GM12878 (cell line): ENCODE measurements at regions not wholly inside any gene's neighbourhood (a gene's known extent, or its start where the extent isn't known, plus 50 kb on each side); places are given as distances from the start of the nearest gene placed in this dataset.

Source experiments
- ATAC-seq: fragments of 200-7000 bp; cut with Tn5 transposase; 3 replicates; pipeline ENCODE4 v1.9.1; 2020; ENCODE audit warnings: mild to moderate bottlenecking, moderate library complexity
- BruUV-seq: library from RNA; stranded (reverse); fragments of 400-500 nt; replicated peaks from 2 replicates; lab custom pipeline; 2021; lab: Mats Ljungman, UMichigan
- CTCF ChIA-PET: fragments of 300-600 bp; sonication (Branson Sonifier 250); formaldehyde crosslinking; extraction: SDS; loops from one replicate; lab custom pipeline; 2021; ENCODE audit warnings: inconsistent platforms; lab: Yijun Ruan, JAX
- POLR2A ChIA-PET: fragments of 350-600 bp; formaldehyde crosslinking; extraction: SDS; loops from one replicate; lab custom pipeline; 2021; ENCODE audit warnings: inconsistent platforms; lab: Charles Lee
- RAD21 ChIA-PET: fragments of 300-600 bp; sonication (Branson Sonifier 250); formaldehyde crosslinking; loops from one replicate; lab custom pipeline; 2023; ENCODE audit warnings: antibody characterized with exemption; ENCODE audit not compliant: unreplicated experiment; lab: Charles Lee
- SMC1A ChIA-PET: fragments of 300-600 bp; sonication (Branson Sonifier 250); formaldehyde crosslinking; loops from one replicate; lab custom pipeline; 2023; ENCODE audit not compliant: unreplicated experiment, uncharacterized antibody; lab: Charles Lee
- DNase-seq: peaks from one replicate; pipeline ENCODE4 v3.0.0-alpha.2; 2011; ENCODE audit warnings: low read depth, low spot score
- FAIRE-seq: peaks from 3 replicates; lab custom pipeline; 2011; peaks lifted over from hg19 to GRCh38; lab: Jason Lieb, UNC
- H2AFZ ChIP-seq: 2 replicates; pipeline ENCODE4 v1.6.0; 2011; ENCODE audit warnings: low read depth, low read length, control low read depth; ENCODE audit not compliant: control insufficient read depth
- H3K27ac ChIP-seq: 2 replicates; pipeline ENCODE4 v1.5.1; 2011; ENCODE audit warnings: control low read depth; ENCODE audit not compliant: control insufficient read depth, insufficient read depth
- H3K27me3 ChIP-seq, 2 experiments: replicated peaks in 1 of 2; 2 replicates each; pipeline versions ENCODE4 v1.6.0 to v1.6.1; 2011; ENCODE audit warnings: low read length in 1 of 2; ENCODE audit not compliant: control insufficient read depth in 2 of 2, insufficient read depth in 2 of 2
- H3K36me3 ChIP-seq, 2 experiments: 2 replicates each; pipeline ENCODE4 v1.5.1; 2011; ENCODE audit warnings: low read length in 1 of 2; ENCODE audit not compliant: control insufficient read depth in 2 of 2, insufficient read depth in 2 of 2
- H3K4me1 ChIP-seq: 2 replicates; pipeline ENCODE4 v1.6.1; 2011; ENCODE audit warnings: mild to moderate bottlenecking, low read length, moderate library complexity, mixed read lengths; ENCODE audit not compliant: control insufficient read depth, insufficient read depth
- H3K4me2 ChIP-seq: 2 replicates; pipeline ENCODE4 v1.6.0; 2011; ENCODE audit warnings: control low read depth; ENCODE audit not compliant: control insufficient read depth, insufficient read depth
- H3K4me3 ChIP-seq: fragments of 200-600 bp; sonication (generic); 2 replicates; pipeline ENCODE4 v1.5.1; 2016
- H3K79me2 ChIP-seq: 2 replicates; pipeline ENCODE4 v1.6.0; 2011; ENCODE audit warnings: low read length; ENCODE audit not compliant: control insufficient read depth, insufficient read depth
- H3K9ac ChIP-seq: 2 replicates; pipeline ENCODE4 v1.8.0; 2011; ENCODE audit warnings: low read length, control low read depth, mixed read lengths; ENCODE audit not compliant: control insufficient read depth, insufficient read depth
- H3K9me3 ChIP-seq: replicated peaks from 3 replicates; pipeline ENCODE4 v1.5.1; 2011; ENCODE audit warnings: mild to moderate bottlenecking, low read length; ENCODE audit not compliant: control insufficient read depth, insufficient read depth
- H4K20me1 ChIP-seq: 2 replicates; pipeline ENCODE4 v1.6.0; 2011; ENCODE audit not compliant: control insufficient read depth, insufficient read depth
- ATF7 ChIP-seq: fragments of 450-650 bp; IDR thresholded peaks from 2 replicates; pipeline ENCODE4 v1.6.1; 2016; ENCODE audit warnings: low read depth, mild to moderate bottlenecking
- CEBPB ChIP-seq, 2 experiments: fragments of 150-350 bp in 1 of 2; IDR thresholded peaks; 2 replicates each; pipeline ENCODE4 v1.6.1; 2012 to 2014; ENCODE audit warnings: low read depth in 2 of 2, low read length in 2 of 2, borderline replicate concordance in 1 of 2, inconsistent platforms in 1 of 2
- CHD1 ChIP-seq: IDR thresholded peaks from 2 replicates; pipeline ENCODE4 v1.6.1; 2012; ENCODE audit warnings: low read depth, low read length, improper control_type of control experiment
- FOXK2 ChIP-seq: fragments of 450-650 bp; IDR thresholded peaks from 2 replicates; pipeline ENCODE4 v1.6.1; 2017; ENCODE audit warnings: mild to moderate bottlenecking, moderate library complexity
- JUNB ChIP-seq: IDR thresholded peaks from 2 replicates; pipeline ENCODE4 v1.6.1; 2016; ENCODE audit warnings: antibody characterized with exemption, mild to moderate bottlenecking
- NFYA ChIP-seq: IDR thresholded peaks from 2 replicates; pipeline ENCODE4 v1.6.1; 2011; ENCODE audit warnings: low read depth, mild to moderate bottlenecking, low read length, improper control_type of control experiment, borderline replicate concordance
- NRF1 ChIP-seq: conservative IDR thresholded peaks from 2 replicates; pipeline ENCODE4 v1.6.1; 2011; ENCODE audit warnings: mild to moderate bottlenecking, low read depth, low read length, improper control_type of control experiment
- RAD51 ChIP-seq: fragments of 450-650 bp; IDR thresholded peaks from 2 replicates; pipeline ENCODE4 v1.6.1; 2016; ENCODE audit warnings: moderate library complexity, mild to moderate bottlenecking, inconsistent platforms
- RB1 ChIP-seq: fragments of 450-650 bp; formaldehyde crosslinking; IDR thresholded peaks from 2 replicates; pipeline ENCODE4 v1.6.1; 2017; ENCODE audit warnings: mild to moderate bottlenecking, borderline replicate concordance
- RUNX3 ChIP-seq: IDR thresholded peaks from 2 replicates; pipeline ENCODE4 v1.6.1; 2012; ENCODE audit warnings: low read length, inconsistent platforms
- SMC3 ChIP-seq: IDR thresholded peaks from 2 replicates; pipeline ENCODE4 v1.6.1; 2011; ENCODE audit warnings: low read length, improper control_type of control experiment, borderline replicate concordance
- SUPT20H ChIP-seq: IDR thresholded peaks from 2 replicates; pipeline ENCODE4 v1.6.1; 2011; ENCODE audit warnings: low read depth, mild to moderate bottlenecking, low read length, moderate library complexity, borderline replicate concordance; ENCODE audit not compliant: control insufficient read depth
- ZBED1 ChIP-seq: IDR thresholded peaks from 2 replicates; pipeline ENCODE4 v1.6.1; 2016; ENCODE audit warnings: borderline replicate concordance
- WGBS: methylation state at CpG from one replicate; pipeline ENCODE4 v1.1.6; 2016; ENCODE audit warnings: low lambda C conversion rate; ENCODE audit not compliant: insufficient replicate concordance, insufficient coverage; ENCODE audit errors: missing lambda C conversion rate; 5-methylcytosine and 5-hydroxymethylcytosine counted together
- in situ Hi-C: fragments of 300-500 bp; cut with MboI; formaldehyde crosslinking; loops from 9 replicates; pipeline ENCODE4 v1.14.3; 2018; ENCODE audit warnings: mixed read lengths
- intact Hi-C: fragments of 100-400 bp; cut with micrococcal nuclease; formaldehyde crosslinking; loops from one replicate; pipeline ENCODE4 v1.14.2; 2022; ENCODE audit not compliant: unreplicated experiment
- TF ChIP-seq, protein P1 (sequence below): IDR thresholded peaks from 2 replicates; pipeline ENCODE4 v1.6.1; 2011; ENCODE audit warnings: borderline replicate concordance, low read depth, mild to moderate bottlenecking, moderate library complexity, mixed read lengths, low read length; ENCODE audit not compliant: insufficient read depth; ENCODE audit errors: extremely low read length

DNA sequence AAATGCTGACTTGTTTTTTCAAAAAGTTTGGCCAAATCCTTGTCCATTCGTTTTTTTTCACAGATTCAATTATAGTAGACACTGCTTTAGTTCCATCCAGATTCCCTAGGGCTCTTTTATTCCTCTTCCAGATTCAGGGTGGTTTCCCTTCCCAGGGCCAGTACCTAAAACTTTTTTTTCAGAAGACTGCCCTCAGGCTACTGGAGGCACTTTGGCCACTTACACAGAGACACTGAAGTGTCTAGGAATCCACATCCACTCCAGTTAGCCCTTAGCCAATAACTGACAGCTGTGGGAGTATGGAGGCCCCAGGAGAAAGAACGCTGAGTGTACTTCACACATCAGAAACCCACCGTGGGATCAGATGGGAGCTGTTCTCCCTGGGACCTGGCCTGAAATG lies 77.3 kb downstream of the CCDC34 start:
- TF ChIP-seq ZBED1: no peak
- no peak for TF ChIP-seq NRF1
- TF ChIP-seq SUPT20H: no peak
- TF ChIP-seq RAD51: no peak
- TF ChIP-seq CHD1: no peak
- TF ChIP-seq JUNB: no peak
- TF ChIP-seq SMC3: no peak
- TF ChIP-seq NFYA: no peak
- no peaks in the 10 kb centered on the region for H3K27me3 ChIP-seq
- no peaks in the 10 kb centered on the region for H3K9me3 ChIP-seq
- H3K4me3 ChIP-seq: no peak overlapping the region
- SMC1A ChIA-PET: interaction anchor here (3.1 kb wide), 1 partner anchor 11 kb away, joined by 12 read pairs; no protein-coding TSS in a partner anchor
- RAD21 ChIA-PET: no interaction called here
- in situ Hi-C loops: no loop called here
- no peak overlapping the region for H3K9ac ChIP-seq
- DNase-seq (no peak), ATAC-seq (no peak), FAIRE-seq (no peak)
- POLR2A ChIA-PET: no interaction called here
- 17% methylated on average over 3 of the region's 3 CpGs for WGBS
- CTCF ChIA-PET: interaction anchor here (1.8 kb wide), 1 partner anchor 11 kb away, joined by 7 read pairs; no protein-coding TSS in a partner anchor
- no peaks in the 10 kb centered on the region for H4K20me1 ChIP-seq
- intact Hi-C loops: no loop called here
- BruUV-seq: no TSS peak
- no peaks in the 10 kb centered on the region for H3K36me3 ChIP-seq
- no peak overlapping the region for H2AFZ ChIP-seq
- no peak overlapping the region for H3K4me2 ChIP-seq
- no peaks in the 10 kb centered on the region for H3K4me1 ChIP-seq
- no peaks in the 10 kb centered on the region for H3K79me2 ChIP-seq
- H3K27ac ChIP-seq: no peak overlapping the region

GRCh38 chr11:27282806-27283205 lies 80.2 kb downstream of the CCDC34 start:
- POLR2A ChIA-PET: no interaction called here
- Histone ChIP-seq H3K4me2 (no peak overlapping the region), H3K4me1 (no peaks in the 10 kb centered on the region), H3K9me3 (no peaks in the 10 kb centered on the region), H3K79me2 (no peaks in the 10 kb centered on the region), H3K9ac (no peak overlapping the region), H3K27ac (no peak overlapping the region)
- SMC1A ChIA-PET: interaction anchor here (0.5 to 4.4 kb wide), 14 partner anchors 8 to 666 kb away, joined by 3 to 19 read pairs (median 4); no protein-coding TSS in a partner anchor
- in situ Hi-C loops: no loop called here
- ATAC-seq: no peak
- no peak for FAIRE-seq
- intact Hi-C loops: no loop called here
- BruUV-seq: no TSS peak
- WGBS: 44% methylated on average over 3 of the region's 3 CpGs
- no peak for DNase-seq
- RAD21 ChIA-PET: interaction anchor here (0.9 to 3.7 kb wide), 5 partner anchors 13 to 214 kb away, joined by 3 to 16 read pairs (median 5); no protein-coding TSS in a partner anchor
- TF ChIP-seq RUNX3 (no peak), ATF7 (no peak), CEBPB (IDR thresholded peaks at IDR 0.05; ENCODE audit: borderline replicate concordance in 1 of 2, low read depth in 2 of 2, low read length in 2 of 2) (no peak), FOXK2 (no peak), RB1 (no peak)
- TF ChIP-seq, protein P1, sequence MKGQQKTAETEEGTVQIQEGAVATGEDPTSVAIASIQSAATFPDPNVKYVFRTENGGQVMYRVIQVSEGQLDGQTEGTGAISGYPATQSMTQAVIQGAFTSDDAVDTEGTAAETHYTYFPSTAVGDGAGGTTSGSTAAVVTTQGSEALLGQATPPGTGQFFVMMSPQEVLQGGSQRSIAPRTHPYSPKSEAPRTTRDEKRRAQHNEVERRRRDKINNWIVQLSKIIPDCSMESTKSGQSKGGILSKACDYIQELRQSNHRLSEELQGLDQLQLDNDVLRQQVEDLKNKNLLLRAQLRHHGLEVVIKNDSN: no peak
- TF ChIP-seq, all 136 proteins: peak for 0
- no peaks in the 10 kb centered on the region for H3K36me3 ChIP-seq
- H2AFZ ChIP-seq: no peak overlapping the region
- H3K4me3 ChIP-seq: no peak overlapping the region
- CTCF ChIA-PET: interaction anchor here (1.3 to 4.0 kb wide), 7 partner anchors 13 to 201 kb away, joined by 3 to 33 read pairs (median 5); no protein-coding TSS in a partner anchor
- no peaks in the 10 kb centered on the region for H3K27me3 ChIP-seq
- H4K20me1 ChIP-seq: no peaks in the 10 kb centered on the region
